ENCODE measurements at regions not wholly inside any gene's neighbourhood (a gene's known extent, or its start where the extent isn't known, plus 50 kb on each side); places are given as distances from the start of the nearest gene placed in this dataset.

DNA sequence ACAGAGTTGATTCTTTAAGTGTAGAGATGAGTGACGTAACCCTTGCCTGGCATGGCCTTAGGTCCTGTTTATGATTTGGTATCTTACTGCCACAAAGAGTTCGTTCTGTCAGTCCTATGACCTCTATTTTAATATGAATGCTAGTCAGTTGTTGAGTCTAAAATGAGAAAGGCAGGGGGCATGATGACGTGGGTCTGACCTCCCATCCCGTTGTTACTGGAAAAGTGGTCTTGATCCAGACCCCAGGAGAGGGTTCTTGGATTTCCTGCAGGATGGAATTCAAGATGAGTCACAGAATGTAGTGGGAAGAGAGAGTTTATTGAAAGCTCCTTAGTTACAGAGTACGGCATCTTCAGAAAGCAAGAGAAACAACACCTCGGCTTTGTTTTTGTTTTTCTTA is 317.0 kb upstream of the COBL start:
- Mint-ChIP-seq H3K4me1 (ENCODE audit: low read depth) (peaks cover 5% of the 10 kb centered on the region), H3K4me3 (ENCODE audit: low read depth) (no peak overlapping the region), H3K9me3 (ENCODE audit: low read depth) (no peaks in the 10 kb centered on the region), H3K27me3 (peaks cover 26% of the 10 kb centered on the region), H3K36me3 (ENCODE audit: insufficient read depth) (no peaks in the 10 kb centered on the region), H3K27ac (no peak overlapping the region)
- TF ChIP-seq, protein P1, sequence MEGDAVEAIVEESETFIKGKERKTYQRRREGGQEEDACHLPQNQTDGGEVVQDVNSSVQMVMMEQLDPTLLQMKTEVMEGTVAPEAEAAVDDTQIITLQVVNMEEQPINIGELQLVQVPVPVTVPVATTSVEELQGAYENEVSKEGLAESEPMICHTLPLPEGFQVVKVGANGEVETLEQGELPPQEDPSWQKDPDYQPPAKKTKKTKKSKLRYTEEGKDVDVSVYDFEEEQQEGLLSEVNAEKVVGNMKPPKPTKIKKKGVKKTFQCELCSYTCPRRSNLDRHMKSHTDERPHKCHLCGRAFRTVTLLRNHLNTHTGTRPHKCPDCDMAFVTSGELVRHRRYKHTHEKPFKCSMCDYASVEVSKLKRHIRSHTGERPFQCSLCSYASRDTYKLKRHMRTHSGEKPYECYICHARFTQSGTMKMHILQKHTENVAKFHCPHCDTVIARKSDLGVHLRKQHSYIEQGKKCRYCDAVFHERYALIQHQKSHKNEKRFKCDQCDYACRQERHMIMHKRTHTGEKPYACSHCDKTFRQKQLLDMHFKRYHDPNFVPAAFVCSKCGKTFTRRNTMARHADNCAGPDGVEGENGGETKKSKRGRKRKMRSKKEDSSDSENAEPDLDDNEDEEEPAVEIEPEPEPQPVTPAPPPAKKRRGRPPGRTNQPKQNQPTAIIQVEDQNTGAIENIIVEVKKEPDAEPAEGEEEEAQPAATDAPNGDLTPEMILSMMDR (IDR thresholded peaks at IDR 0.05; ENCODE audit: unreplicated experiment): no peak
- DNase-seq (ENCODE audit: low spot score, unreplicated experiment): no peak

DNA sequence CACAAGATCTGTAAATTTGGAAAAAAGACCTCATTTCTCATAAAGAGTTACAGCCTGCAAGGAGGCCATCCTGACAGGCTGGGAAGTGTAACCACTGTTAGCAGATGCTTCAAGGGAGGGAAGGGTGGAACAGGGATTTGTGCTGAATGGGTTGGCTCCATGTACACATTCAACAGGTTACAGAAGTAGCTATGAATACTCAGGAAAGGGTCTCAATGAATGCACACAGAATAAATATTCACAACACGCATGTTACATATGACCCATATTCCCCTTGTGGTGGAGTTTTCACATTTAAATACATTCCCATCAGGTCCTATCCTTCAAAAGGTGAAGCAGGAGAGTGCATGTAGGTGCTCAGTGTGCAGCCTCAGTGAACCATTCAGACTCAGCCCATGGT is 316.4 kb upstream of the COBL start:
- Mint-ChIP-seq H3K27me3 (peaks cover 22% of the 10 kb centered on the region), H3K4me1 (ENCODE audit: low read depth) (peaks cover 5% of the 10 kb centered on the region), H3K9me3 (ENCODE audit: low read depth) (no peaks in the 10 kb centered on the region), H3K36me3 (ENCODE audit: insufficient read depth) (no peaks in the 10 kb centered on the region), H3K27ac (no peak overlapping the region), H3K4me3 (ENCODE audit: low read depth) (no peak overlapping the region)
- TF ChIP-seq, protein P1 (IDR thresholded peaks at IDR 0.05; ENCODE audit: unreplicated experiment): no peak
- no peak for DNase-seq (ENCODE audit: low spot score, unreplicated experiment)

DNA sequence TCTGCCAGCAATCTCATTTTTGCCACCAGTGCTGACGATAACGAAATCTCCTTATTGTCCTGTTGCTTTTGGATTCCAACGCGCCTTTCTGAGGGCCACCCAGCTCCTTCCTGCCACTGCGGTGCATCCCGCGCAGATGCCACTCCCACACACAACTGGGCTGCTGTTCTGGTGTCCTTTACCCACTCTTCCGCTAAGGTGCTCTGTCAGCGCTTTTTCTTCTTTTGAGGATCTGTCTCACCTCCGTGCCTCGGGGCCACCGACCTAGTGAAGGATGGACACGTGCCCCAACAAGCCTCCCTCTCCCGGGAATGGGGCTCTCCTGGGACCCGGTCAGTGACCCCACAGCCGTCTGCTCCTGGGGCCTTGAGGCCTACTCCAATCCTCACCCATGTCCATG is 314.3 kb upstream of the COBL start:
- Mint-ChIP-seq H3K4me1 (ENCODE audit: low read depth) (peaks cover 5% of the 10 kb centered on the region), H3K4me3 (ENCODE audit: low read depth) (no peak overlapping the region), H3K27ac (no peak overlapping the region), H3K36me3 (ENCODE audit: insufficient read depth) (no peaks in the 10 kb centered on the region), H3K9me3 (ENCODE audit: low read depth) (no peaks in the 10 kb centered on the region), H3K27me3 (peaks cover 14% of the 10 kb centered on the region)
- DNase-seq (ENCODE audit: low spot score, unreplicated experiment): no peak
- TF ChIP-seq, protein P1 (IDR thresholded peaks at IDR 0.05; ENCODE audit: unreplicated experiment): no peak

DNA sequence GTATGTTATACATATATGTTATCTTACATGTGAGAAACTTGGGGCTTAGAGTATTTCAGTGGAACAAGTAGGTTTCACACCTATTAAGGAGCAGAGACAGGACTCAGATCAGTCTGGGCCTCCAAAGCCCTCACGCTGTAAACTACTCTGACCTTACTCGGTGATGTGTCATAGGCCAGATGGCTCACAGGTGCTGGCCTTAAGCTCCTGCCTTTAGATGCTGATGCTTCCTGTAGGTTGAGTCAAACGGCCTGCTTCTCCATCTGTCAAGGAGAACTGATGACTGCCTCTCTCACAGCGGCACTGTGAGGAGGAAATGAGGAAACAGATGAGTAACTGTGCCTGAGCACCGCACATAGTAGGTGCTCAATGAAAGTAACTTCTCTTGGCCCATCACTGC is 312.6 kb upstream of the COBL start:
- Mint-ChIP-seq H3K27me3 (peaks cover 8% of the 10 kb centered on the region), H3K4me1 (ENCODE audit: low read depth) (no peaks in the 10 kb centered on the region), H3K27ac (no peak overlapping the region), H3K9me3 (ENCODE audit: low read depth) (no peaks in the 10 kb centered on the region), H3K4me3 (ENCODE audit: low read depth) (no peak overlapping the region), H3K36me3 (ENCODE audit: insufficient read depth) (no peaks in the 10 kb centered on the region)
- no peak for DNase-seq (ENCODE audit: low spot score, unreplicated experiment)
- TF ChIP-seq, protein P1 (IDR thresholded peaks at IDR 0.05; ENCODE audit: unreplicated experiment): no peak

DNA sequence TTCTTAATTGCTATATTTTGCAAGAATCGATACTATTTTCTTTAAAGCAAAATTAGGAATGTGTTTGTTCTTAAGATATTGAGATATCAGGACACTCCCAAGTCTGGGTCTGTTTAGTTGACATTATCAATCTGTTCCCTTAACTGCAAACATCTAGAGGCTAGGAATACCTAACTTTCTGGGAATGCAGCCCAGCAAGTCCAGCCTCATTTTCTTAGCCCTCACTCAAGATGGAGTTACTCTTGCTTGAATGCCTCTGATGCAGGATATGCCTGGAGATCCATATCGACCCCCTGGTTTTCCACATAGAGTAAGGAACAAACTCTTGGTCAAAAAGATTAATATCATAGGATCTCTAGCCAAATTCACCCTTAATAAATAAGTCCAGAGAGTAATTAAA is 305.3 kb upstream of the COBL start:
- H3K4me1 Mint-ChIP-seq (ENCODE audit: low read depth): peaks cover 5% of the 10 kb centered on the region
- H3K36me3 Mint-ChIP-seq (ENCODE audit: insufficient read depth): peaks cover 1% of the 10 kb centered on the region

More for the DNA sequence above, 305.3 kb upstream of the COBL start:
- no peak for DNase-seq (ENCODE audit: low spot score, unreplicated experiment)
- Mint-ChIP-seq H3K9me3 (ENCODE audit: low read depth) (peaks cover 11% of the 10 kb centered on the region), H3K27ac (no peak overlapping the region), H3K27me3 (no peaks in the 10 kb centered on the region), H3K4me3 (ENCODE audit: low read depth) (no peak overlapping the region)
- TF ChIP-seq, protein P1 (IDR thresholded peaks at IDR 0.05; ENCODE audit: unreplicated experiment): no peak

Data from progenitor cell of endocrine pancreas (in vitro differentiated cells).